GM23338 (cell line): ENCODE measurements at regions not wholly inside any gene's neighbourhood (a gene's known extent, or its start where the extent isn't known, plus 50 kb on each side); places are given as distances from the start of the nearest gene placed in this dataset.

ENCODE experiments used
- ATAC-seq: fragments of 200-7000 bp; cut with Tn5 transposase; 3 replicates; pipeline ENCODE4 v1.9.1; 2020
- DNase-seq: peaks from one replicate; pipeline ENCODE4 v3.0.0-alpha.2; 2015; ENCODE audit warnings: low spot score
- H2AFZ ChIP-seq: fragments of 200-600 bp; sonication (generic); 2 replicates; pipeline ENCODE4 v1.8.0; 2016; ENCODE audit warnings: antibody characterized with exemption, mild to moderate bottlenecking, moderate library complexity
- H3F3A ChIP-seq: fragments of 200-600 bp; sonication (generic); replicated peaks from 2 replicates; pipeline ENCODE4 v1.8.0; 2017; ENCODE audit warnings: antibody characterized with exemption, mixed run types, low read depth
- H3K27ac ChIP-seq: fragments of 200-600 bp; sonication (generic); 2 replicates; pipeline ENCODE4 v1.6.1; 2016; ENCODE audit warnings: low read depth
- H3K27me3 ChIP-seq: fragments of 200-600 bp; sonication (generic); 2 replicates; pipeline ENCODE4 v1.8.0; 2016; ENCODE audit warnings: mild to moderate bottlenecking, mixed run types, moderate library complexity; ENCODE audit not compliant: insufficient read depth
- H3K36me3 ChIP-seq: fragments of 200-600 bp; sonication (generic); 2 replicates; pipeline ENCODE4 v1.8.0; 2016; ENCODE audit warnings: mild to moderate bottlenecking; ENCODE audit not compliant: insufficient read depth
- H3K4me1 ChIP-seq: fragments of 200-600 bp; sonication (generic); 2 replicates; pipeline ENCODE4 v1.8.0; 2016; ENCODE audit warnings: mild to moderate bottlenecking, moderate library complexity; ENCODE audit not compliant: insufficient read depth
- H3K4me2 ChIP-seq: fragments of 200-600 bp; sonication (generic); 2 replicates; pipeline ENCODE4 v1.7.1; 2017; ENCODE audit warnings: mixed run types
- H3K4me3 ChIP-seq: fragments of 200-600 bp; sonication (generic); 2 replicates; pipeline ENCODE4 v1.6.1; 2016; ENCODE audit warnings: mixed run types
- H3K79me2 ChIP-seq: fragments of 200-600 bp; sonication (generic); replicated peaks from 2 replicates; pipeline ENCODE4 v1.8.0; 2017; ENCODE audit warnings: mild to moderate bottlenecking; ENCODE audit not compliant: insufficient read depth
- H3K9me2 ChIP-seq: fragments of 200-600 bp; sonication (generic); 2 replicates; pipeline ENCODE4 v1.8.0; 2017; ENCODE audit not compliant: insufficient read depth
- H4K20me1 ChIP-seq: fragments of 200-600 bp; sonication (generic); replicated peaks from 2 replicates; pipeline ENCODE4 v1.8.0; 2017; ENCODE audit warnings: mild to moderate bottlenecking; ENCODE audit not compliant: insufficient read depth
- H3K27ac Mint-ChIP-seq: 2 replicates; pipeline ENCODE4 v1.8.0; 2020; ENCODE audit warnings: inconsistent platforms, mild to moderate bottlenecking, moderate library complexity, mixed read lengths
- H3K27me3 Mint-ChIP-seq: 3 replicates; pipeline ENCODE4 v1.8.0; 2022; ENCODE audit warnings: low read depth, mild to moderate bottlenecking, moderate library complexity, mixed read lengths, inconsistent platforms; ENCODE audit not compliant: insufficient read depth, poor library complexity
- H3K36me3 Mint-ChIP-seq: 3 replicates; pipeline ENCODE4 v1.8.0; 2021; ENCODE audit warnings: low read depth, mild to moderate bottlenecking, inconsistent platforms, moderate library complexity, mixed read lengths
- H3K4me1 Mint-ChIP-seq: 3 replicates; pipeline ENCODE4 v1.8.0; 2020; ENCODE audit warnings: mild to moderate bottlenecking, inconsistent platforms, mixed read lengths
- H3K4me3 Mint-ChIP-seq: 3 replicates; pipeline ENCODE4 v1.8.0; 2021; ENCODE audit warnings: moderate library complexity, mild to moderate bottlenecking, inconsistent platforms, mixed read lengths
- H3K9me3 Mint-ChIP-seq: 3 replicates; pipeline ENCODE4 v1.8.0; 2020; ENCODE audit warnings: moderate library complexity, mild to moderate bottlenecking, inconsistent platforms, mixed read lengths
- ETS1 ChIP-seq: IDR thresholded peaks from 2 replicates; pipeline ENCODE4 v1.6.1; 2016; ENCODE audit warnings: antibody characterized with exemption
- EZH2 ChIP-seq: fragments of 200-600 bp; sonication (generic); IDR thresholded peaks from one replicate; pipeline ENCODE4 v1.8.0; 2017; ENCODE audit warnings: antibody characterized with exemption, mild to moderate bottlenecking, low read depth; ENCODE audit not compliant: unreplicated experiment
- JUNB ChIP-seq: IDR thresholded peaks from one replicate; pipeline ENCODE4 v1.6.1; 2016; ENCODE audit warnings: antibody characterized with exemption; ENCODE audit not compliant: unreplicated experiment
- POLR2AphosphoS5 ChIP-seq: IDR thresholded peaks from 2 replicates; pipeline ENCODE4 v1.6.1; 2016; ENCODE audit warnings: antibody characterized with exemption, low read depth
- STAT1 ChIP-seq: IDR thresholded peaks from one replicate; pipeline ENCODE4 v1.6.1; 2016; ENCODE audit warnings: antibody characterized with exemption; ENCODE audit not compliant: unreplicated experiment
- ZNF114 ChIP-seq: fragments of 250-450 bp; sonication (Bioruptor Pico); IDR thresholded peaks from 2 replicates; pipeline ENCODE4 v1.5.0; 2020; ENCODE audit warnings: mild to moderate bottlenecking, moderate library complexity
- ZNF331 ChIP-seq: fragments of 250-450 bp; sonication (Bioruptor Pico); IDR thresholded peaks from 2 replicates; pipeline ENCODE4 v1.5.0; 2020; ENCODE audit warnings: low read depth, mild to moderate bottlenecking, moderate library complexity
- ZNF462 ChIP-seq: fragments of 250-450 bp; sonication (Bioruptor Pico); IDR thresholded peaks from 2 replicates; pipeline ENCODE4 v1.5.0; 2020; ENCODE audit warnings: mild to moderate bottlenecking, moderate library complexity

GRCh38 chr18:8962855-8963635 lies 139.5 kb upstream of the NDUFV2 start:
- Histone ChIP-seq H3K4me1 (peaks cover 21% of the 10 kb centered on the region), H4K20me1 (no peaks in the 10 kb centered on the region), H3K36me3 (no peaks in the 10 kb centered on the region), H2AFZ (peak overlapping the region; percentile 96), H3K79me2 (no peaks in the 10 kb centered on the region), H3K4me3 (no peak overlapping the region), H3K27me3 (no peaks in the 10 kb centered on the region), H3K4me2 (no peak overlapping the region), H3K27ac (no peak overlapping the region), H3F3A (no peaks in the 10 kb centered on the region), H3K9me2 (peaks cover 3% of the 10 kb centered on the region; the same call in 1 of the 2 replicates)
- Mint-ChIP-seq H3K27ac (no peak overlapping the region), H3K9me3 (peaks cover 3% of the 10 kb centered on the region; the same call in 1 of the 3 replicates), H3K36me3 (peaks cover 4% of the 10 kb centered on the region; the same call in 1 of the 3 replicates), H3K27me3 (peaks cover 8% of the 10 kb centered on the region), H3K4me1 (peaks cover 25% of the 10 kb centered on the region), H3K4me3 (no peak overlapping the region)
- DNase-seq (no peak), ATAC-seq (no peak)
- TF ChIP-seq ZNF462 (CRISPR knock-in tag) (no peak), POLR2AphosphoS5 (no peak)

- Histone ChIP-seq H3K27ac (no peak overlapping the region), H3K27me3 (no peaks in the 10 kb centered on the region), H3K4me2 (no peak overlapping the region), H3K36me3 (no peaks in the 10 kb centered on the region), H3K4me3 (no peak overlapping the region), H3K79me2 (no peaks in the 10 kb centered on the region), H2AFZ (no peak overlapping the region), H4K20me1 (no peaks in the 10 kb centered on the region), H3F3A (no peaks in the 10 kb centered on the region), H3K9me2 (no peaks in the 10 kb centered on the region), H3K4me1 (peaks cover 15% of the 10 kb centered on the region)
- Mint-ChIP-seq H3K27ac (no peak overlapping the region), H3K27me3 (peaks cover 6% of the 10 kb centered on the region), H3K36me3 (no peaks in the 10 kb centered on the region), H3K9me3 (peaks cover under 1% of the 10 kb centered on the region; the same call in 1 of the 3 replicates), H3K4me3 (no peak overlapping the region), H3K4me1 (peaks cover 18% of the 10 kb centered on the region)
- DNase-seq (no peak), ATAC-seq (no peak)
- TF ChIP-seq POLR2AphosphoS5 (no peak), EZH2 (no peak), ETS1 (no peak), JUNB (no peak), ZNF114 (CRISPR knock-in tag) (no peak), STAT1 (no peak), ZNF331 (CRISPR knock-in tag) (no peak)
Observed at GRCh38 chr18:8963876-8964275, 138.6 kb upstream of the NDUFV2 start.
